NCI-H226 (cell line): ENCODE measurements at regions not wholly inside any gene's neighbourhood (a gene's known extent, or its start where the extent isn't known, plus 50 kb on each side); places are given as distances from the start of the nearest gene placed in this dataset.
A peak's percentile ranks its signal among the peaks of the same experiment; 100 is the strongest.

Experiments used
- DNase-seq: peaks from one replicate; pipeline ENCODE4 v3.0.0-alpha.2; 2015

DNA sequence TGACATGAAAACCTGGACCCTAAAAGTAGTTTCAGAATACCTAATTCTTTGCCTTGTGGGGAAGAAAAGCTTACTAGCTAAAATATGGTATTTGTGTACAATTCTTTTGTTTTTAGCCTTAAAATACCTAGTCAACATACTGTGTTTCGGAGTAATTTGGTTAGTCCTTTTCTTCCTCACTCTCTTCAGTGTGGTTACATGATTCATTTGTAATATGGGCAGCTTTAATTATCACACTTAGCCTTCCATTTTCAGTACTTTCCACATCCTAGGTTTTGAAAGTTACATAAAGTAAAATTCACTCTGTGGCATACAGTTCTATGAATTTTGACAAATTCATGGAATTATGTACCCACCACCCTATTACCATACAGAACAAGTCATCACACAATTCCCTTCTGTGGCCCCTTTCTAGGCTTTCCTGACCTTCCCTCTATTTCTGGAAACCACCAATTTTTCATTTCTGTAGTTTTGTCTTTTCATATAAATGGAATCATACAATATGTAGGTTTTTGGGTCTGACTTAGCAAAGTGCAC is 96.2 kb downstream of the EMX2 start:
- DNase-seq = no peak

DNA sequence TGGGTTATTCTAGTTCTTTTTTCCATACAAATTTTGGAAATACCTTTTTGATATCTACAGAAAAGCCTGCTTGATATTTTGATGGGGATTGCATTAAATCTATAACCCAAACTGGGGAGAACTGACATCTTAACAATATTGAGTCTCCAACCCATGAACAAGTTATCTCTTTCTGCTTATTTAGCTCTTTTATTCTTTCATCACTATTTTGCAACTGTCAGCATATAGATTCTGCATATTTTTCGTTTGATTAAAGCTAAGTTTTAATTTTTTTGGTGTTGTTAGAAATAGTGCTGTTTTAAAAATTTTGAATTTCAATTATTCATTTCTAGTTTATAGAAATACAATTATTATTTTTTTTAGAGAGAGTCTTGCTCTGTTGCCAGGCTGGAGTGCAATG is 97.9 kb downstream of the EMX2 start:
- no peak for DNase-seq

DNA sequence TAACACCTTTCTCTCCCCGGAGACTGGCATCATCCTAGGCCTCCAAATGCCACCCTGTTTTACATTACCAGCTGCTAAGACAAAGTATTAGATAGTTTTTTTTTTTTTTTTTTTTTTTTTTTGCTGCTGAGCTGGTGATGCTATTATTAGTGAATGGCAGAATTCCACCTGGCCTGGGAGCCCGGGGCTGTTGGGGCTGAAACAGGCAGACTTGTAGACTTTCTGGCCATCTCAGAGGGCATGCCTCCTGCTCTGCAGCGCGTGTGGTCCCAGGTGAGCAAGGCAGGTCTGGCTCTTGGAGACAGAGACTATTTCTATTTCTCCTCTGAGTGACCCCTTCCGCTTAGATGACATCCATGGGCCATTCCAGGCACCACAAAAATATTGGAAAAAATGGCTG is 104.2 kb downstream of the EMX2 start:
- no peak for DNase-seq

DNA sequence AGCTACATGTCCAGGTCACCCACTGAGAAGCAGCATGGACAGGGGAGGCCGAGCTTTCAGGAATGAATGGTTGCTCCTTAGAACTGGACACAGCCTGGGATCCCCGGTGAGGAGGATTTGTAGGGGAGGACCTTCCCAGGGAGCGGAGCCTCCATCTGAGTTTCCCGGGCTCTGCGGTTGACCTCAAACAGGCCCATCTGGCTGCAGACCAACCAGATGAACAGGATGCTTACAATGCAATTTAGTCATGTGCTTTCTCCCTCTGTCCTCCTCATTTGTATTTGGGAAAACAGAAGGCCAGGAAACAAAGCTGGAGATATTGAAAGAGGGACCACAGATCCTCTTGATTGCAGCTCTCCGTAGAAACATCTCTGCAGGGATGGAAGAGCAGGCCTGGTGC is 104.8 kb downstream of the EMX2 start:
- no peak for DNase-seq

DNA sequence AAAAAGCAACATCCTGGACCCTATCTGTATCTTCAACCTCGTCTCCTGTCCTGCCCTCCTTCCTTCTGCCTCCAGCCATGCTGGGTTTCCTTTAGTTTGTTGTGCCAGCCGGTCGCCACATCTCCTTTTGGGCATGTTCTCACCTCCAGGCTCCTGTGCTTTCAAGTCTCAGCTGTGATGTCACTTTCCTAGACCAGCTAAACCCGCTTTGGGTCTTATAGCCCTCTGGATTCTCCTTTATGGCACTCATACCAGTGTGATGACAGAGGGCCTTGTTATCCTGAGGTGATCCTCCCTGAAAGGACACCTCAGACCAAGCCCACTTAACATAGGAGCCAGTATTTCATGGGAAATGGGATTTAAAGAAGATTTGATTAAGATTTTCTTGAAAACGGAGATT is 108.6 kb downstream of the EMX2 start:
- DNase-seq = no peak

DNA sequence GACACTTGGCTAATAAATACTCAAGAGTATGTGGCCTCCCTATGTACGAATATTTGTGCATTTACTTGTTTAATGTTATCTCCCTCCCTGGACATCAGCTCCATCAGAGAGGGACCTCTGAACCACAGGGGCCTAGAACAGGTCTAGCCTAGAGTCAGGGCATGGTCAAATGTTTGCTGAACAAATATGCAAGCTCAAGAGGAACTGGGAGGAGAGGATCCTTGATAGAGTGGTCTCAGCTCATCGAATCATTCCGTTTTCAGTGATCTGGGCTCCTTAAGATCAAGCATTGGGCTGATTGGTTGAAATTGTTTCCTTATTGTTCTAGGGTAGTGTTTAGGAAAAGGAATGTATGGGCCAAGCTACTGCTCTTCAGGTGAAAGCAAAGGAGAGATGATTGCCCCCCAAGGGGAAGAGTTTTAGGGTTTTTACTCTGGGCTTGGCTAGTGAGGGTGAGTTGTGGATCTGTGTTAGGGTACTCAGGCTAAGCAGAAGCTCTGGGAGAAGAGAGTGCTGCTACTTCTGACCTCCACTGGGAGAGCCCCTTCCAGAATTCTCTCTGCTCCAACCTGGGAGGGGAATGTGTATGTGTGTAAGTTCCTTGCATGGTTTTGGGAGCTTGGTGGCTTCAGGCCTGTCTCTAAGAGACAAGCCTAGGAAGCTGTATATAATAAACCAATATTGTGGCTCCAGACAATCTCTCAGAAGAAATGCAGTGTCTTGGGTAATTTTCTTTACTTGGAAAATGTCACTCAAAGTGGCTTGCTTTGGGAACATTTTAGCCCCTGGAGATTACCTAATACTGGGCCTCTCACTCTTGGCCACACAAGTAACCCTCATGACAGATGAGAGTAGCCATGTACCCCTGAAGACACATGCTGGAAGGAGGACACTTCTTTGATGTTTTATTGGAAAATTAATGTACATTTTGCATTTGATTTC is 110.0 kb downstream of the EMX2 start:
- no peak for DNase-seq

DNA sequence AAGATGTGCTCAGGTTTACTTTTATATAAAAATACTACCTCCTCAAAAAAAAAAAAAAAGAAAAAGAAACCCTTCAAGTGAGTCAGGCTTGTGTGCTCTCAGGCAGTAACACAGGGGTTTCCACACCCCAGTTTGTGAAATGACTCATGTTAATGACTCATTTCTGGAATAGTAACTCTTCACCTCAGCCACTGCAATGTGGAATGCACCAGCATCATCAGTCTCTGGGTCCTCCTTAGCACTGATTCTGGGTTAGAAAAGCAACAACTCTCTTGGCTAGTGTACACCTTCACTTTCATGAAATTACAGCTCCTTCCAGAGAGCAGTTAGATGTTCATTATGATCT is 110.6 kb downstream of the EMX2 start:
- peak; percentile 63 for DNase-seq

DNA sequence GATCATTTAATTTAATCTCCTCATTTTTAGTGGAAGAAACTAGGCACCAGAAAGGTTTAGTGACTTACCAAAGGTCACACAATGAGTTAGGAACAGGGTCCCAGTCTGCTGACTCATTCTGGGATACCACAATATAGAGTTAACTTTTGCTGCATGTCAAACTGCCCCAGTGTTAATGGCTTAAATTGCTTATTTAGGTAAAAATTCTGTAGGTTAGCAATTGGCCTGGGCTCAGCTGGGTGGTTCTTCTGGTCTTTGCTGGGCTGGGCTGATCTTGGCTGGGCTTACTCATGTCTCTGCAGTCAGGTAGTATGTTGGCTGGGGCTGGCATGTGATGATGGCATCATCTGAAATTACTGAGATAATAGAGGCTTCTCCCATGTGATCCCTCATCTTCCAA is 111.6 kb downstream of the EMX2 start:
- DNase-seq = no peak

DNA sequence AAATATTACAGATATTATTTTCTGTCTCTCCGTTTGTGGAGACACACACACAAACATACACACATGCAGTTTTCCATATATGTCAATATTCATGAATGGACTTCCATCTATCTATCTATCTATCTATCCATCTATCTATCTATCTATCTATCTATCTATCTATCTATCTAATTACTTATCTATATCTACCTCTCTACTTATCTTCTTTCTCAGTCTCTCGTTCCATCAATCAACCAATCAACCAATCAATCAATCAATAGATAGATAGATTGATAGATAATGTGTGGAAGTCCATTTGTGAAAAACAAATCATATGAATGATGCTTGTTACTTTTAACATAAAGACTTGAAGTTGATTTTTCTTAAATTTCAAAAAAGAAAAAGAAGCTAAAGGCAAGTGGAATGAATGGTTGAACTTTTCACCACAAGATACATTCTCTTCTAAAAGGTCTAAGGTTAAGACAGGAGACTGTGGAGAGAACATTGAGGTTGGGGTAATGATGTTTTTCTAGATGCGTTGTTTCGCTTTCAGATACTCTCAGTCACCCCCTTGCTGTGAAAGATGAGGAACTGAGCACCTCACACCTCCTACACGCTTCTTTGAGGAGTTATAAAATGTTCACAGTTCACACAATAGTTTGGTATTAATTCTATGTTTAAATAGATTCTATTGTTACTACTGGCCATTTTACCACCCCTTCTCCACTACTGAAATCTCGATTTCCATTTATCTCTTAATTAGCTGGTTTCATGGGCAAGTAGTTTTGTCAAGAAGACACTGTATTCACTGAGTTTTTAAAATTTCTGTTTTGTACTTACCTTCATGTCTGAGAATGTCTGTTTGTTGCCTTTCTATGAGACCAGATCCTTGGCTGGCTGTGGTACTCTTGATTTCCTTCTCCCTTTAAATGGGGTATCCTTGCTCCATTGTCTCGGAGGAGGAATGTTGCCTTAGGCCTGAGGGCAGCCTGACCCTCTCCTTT is 114.1 kb downstream of the EMX2 start:
- DNase-seq = no peak

DNA sequence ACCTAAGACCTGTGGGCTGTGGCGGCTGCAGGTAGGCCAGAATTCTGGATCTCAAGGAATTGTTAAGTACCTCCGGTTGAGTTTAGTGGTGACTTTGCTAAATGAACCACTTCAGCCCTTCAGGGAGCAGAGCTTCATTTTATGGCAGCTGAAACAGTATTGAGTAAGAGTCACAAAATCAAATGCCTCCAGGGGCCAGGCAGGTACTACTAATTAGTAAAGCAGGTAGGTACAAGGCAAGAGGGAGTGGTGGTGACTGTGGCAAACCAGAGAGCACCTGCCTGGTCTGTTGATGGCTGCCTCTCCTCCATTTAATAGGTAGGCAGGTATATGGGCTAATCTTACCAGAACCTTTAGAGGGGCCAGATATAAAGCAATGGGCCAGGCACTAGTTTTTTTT is 118.8 kb downstream of the EMX2 start:
- no peak for DNase-seq

DNA sequence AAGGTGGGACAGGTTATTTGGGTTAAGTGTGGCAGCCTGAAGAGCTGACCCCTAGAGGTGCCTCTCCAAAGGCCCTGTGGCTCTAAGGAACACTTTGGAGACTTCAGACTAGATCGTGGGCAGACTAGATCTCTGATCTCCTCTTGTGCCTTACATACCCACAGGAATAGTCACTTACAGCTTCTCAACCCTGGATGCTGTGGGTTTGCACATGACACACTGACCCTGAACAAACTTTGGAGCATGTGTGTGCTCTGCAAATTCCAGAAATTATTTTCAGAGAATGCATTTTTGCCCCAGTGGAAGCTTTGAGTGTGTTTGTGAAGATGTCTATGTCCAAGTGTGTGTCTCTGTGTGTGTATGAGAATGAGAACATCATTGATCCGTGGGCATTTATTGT is 119.6 kb downstream of the EMX2 start:
- DNase-seq = no peak

DNA sequence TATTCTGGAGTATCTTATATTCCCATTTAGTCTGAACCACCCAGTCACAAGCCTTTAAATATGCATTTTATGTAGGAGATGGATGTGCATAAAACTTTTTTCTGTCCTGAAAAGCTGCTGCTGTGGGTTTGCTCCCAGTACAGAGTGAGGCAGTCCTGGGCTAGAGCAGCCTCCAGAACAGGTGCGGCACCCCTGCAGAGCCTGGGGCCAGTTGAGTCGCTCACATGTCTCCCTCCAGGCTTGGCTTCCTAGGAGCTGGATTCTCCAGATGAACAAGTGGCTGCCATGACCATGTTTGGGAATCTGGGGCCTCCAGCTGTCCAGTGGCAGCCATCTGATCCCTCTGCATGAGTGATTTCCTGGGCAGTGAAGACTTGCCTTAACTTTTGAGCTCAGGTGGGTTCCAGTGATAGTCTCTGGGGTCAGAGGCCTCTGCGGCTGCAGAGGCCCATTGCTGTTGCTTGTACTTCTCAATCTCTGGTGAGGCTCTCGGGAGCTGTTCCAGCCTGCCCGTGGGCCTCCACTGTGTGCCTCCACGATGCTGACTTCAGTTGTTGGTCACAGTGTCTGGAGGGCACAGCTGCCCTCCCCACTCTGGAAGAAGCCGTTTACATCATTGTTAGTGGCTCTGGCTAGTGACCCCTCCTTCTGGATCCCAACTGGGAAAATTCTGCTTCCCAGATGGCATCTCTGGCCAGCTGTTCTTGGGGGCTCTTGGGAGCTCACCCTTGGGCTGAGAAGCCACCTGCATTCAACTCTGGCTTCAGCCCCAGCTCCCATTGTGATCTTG is 120.4 kb downstream of the EMX2 start:
- DNase-seq = no peak

DNA sequence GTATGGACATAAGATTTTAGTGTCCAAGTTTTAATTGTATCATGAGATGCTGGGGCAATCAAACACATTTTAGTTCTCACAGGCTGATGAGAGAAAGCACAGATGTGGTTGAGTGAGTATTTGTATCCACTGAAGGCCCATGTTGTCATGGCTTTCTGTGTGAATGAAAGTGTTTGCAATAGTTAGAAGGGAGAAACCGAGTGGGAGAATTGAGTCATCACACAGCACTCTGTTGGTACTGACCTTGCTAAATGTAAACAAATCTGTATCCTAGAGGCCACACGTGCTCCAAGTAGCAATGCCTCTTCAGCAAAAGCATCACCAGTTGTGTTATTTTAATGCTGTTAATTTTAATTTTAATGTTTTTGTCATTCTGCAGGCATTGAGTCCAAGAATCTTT is 121.2 kb downstream of the EMX2 start:
- DNase-seq = no peak

DNA sequence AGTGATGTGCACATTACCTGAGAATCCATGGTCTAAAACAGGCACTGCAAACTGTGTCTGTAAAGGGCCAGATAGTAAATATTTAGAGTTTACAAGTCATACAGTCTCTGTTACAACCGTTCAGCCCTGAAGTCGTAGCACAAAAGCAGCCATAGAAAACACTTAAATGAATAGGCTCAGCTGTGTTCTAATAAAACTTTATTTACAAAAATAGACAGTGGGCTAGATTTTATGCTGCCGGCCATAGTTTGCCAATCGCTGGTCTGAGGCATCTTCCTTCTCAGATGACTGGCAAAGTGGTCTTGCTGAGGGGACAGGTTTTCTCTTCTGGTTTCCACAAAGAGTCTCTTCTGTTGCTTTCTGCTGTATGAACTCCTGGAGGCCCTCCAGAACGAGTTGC is 121.7 kb downstream of the EMX2 start:
- DNase-seq = no peak

DNA sequence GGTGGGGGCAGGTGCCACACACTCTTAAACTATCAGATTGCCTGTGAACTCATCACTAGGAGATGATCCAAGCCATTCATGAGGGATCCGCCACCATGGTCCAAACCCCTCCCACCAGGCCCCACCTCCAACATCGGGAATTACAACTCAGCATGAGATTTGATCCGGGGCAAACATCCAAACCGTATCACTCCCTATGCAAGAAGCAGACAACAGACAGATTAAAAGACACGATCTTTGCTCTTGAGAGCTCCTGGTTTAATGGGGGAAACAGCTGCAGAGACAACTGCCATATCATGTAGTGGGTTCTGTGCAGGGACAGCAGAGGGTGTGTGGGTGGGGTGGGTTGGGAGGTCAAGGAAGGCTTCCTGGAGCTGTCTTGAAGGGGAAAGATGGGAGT is 123.6 kb downstream of the EMX2 start:
- no peak for DNase-seq

DNA sequence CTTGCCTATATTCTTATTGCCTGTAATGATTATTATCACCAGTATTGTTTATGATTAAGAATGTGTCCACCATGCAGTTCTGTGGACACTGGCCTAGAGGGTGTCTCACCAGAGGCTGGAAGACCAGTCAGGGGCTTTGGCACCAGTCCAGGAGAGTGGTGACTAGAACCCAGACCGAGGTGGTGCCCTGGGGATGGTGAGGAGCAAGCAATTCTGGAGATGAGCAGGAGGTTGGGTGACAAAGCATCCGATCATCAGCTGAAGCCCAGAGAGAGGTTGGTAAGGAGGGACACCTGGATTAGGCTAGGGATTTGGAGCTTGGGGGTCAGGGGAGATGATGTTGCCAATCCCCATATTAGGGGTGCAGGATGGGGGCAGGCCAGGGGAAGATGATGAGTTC is 124.4 kb downstream of the EMX2 start:
- no peak for DNase-seq

DNA sequence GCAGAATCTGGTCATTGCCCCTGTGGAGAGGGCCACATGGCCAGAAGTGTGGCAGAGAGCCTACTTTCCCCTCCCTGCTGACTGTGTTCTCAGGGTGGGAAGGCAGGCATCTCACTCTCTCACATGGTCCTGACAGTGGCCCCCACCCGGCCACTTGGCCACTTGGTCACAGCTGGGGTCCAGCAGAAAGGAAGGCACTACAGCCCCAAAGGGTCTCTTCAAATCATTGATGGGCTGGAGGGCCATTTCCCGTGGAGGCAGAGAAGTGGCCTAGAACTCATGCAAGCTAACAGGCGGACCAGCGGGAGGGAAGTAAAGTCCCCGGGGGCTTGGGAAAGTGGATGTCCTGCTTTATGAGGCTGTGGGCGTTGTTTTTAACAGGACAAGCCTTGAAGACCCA is 125.3 kb downstream of the EMX2 start:
- no peak for DNase-seq

DNA sequence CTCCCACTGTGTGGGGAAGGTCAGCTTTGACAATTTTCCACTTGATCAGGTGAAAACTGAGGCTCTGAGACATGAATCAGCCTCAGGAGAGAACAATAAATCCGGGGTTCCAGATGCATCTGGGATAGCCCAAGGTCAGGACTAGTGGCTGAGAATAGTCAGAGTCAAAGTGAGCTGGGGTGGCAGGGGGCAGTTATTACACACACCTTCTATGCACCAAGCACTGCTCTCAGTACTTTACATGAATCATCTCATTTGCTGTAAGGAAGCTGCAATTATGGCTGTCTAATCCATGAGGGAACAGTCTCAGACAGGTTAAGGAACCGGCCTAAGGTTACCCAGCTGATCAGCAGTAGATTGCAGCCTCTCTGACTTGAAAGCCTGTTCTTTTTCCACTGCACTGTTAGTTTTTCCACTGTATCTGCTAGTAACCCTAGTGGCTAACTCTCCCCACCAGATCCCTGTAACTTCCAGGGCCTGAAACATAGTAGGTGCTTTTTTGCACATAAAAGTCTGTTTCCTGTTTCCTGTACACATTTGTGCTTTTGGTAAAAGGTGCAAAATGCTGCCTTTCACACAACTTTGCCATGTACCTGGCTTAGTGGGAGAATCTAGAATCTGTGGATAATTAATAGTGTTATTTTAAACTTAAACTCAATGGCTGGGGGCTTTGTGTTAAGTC is 125.9 kb downstream of the EMX2 start:
- DNase-seq = no peak

DNA sequence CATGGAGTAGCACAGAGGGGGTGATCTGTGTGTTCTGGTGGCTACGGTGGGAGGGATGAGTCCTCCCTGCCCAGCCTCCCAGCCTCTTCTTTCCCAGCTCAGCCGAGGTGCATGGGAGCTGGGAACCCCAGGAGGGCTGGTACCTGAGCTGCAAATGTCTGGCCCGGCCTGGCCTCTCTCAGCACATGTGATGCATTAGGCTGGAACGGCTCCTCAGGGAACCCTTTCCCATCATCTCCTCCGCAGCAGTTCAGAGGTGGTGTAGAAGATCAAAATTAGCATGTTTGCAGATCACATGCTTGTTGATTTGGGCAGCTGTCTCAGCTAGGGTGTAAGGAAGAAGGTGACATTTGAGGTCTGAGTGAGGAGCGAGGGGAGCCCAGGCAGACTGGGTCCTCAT is 126.6 kb downstream of the EMX2 start:
- no peak for DNase-seq

DNA sequence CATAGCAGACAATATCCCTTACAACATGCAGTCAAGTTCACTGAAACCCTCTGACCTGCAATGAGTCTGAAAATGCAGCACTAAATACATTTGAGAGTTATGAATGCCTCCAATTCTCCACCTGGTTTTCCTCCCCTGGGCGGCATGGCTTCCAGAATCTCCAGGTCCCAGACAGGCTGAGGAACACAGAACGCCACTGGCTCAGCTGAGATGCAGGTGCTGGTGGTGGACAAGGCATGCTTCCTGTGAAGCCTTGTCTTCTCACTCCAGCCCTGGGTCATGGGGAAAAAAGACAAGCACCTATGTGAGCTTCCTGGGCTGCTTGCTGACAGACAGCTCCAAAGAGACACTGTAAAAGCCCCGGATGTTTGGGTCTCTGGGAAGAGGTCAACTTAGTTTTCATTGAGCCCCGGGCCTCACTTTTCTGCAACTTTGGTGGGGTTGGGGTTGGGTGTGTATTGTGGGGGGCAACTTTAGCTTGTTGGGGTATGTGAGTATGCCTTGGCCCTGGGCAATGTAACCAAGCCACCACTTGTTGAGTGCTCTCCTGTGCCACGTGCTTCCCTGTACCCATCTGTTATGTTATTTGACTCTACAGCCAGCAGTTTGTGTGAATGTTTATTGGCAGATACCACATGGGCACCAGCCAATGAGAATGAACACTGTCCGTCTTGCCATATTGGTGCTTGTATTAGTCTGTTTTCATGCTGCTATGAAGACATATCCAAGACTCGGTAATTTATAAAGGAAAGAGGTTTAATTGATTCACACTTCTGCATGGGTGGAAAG is 127.8 kb downstream of the EMX2 start:
- DNase-seq = no peak

DNA sequence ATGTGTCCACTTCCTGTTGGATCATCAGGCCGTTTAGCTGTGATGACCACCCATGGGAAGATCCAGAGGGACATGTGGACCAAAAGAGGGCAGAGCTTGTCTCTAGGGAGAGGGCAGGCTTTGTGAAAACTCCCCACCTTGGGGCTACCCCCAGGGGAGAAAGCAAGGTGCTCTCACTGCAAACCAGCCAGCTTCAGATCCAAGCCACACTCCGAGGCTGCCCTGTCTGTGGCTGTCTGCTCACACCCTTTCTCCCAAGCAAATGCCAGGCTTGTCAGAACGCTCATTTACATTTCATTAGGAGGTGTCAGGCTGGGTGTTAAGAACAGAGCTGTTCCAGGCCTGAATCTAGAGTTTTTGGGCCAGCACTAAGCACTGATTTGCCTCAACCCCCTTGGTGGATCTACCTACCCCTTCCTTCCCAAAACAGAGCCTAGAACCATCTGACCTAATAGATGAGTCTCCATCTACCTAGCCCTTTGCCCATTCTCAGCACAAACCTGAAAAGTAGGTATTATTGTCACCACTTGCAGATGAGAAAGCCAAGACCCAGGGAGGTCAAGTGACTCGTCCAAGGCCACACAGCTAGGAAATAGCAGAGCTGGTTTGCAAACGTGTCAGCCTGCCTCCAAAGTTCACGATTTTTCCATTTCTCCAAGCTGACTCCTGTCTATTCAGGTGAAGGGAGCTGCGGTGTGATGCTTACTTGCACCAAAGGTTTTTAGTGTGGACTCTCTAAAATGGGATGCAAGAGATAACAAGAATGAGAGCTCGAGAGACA is 130.9 kb downstream of the EMX2 start:
- DNase-seq = no peak
